HG02610 (cell line): ENCODE measurements at regions not wholly inside any gene's neighbourhood (a gene's known extent, or its start where the extent isn't known, plus 50 kb on each side); places are given as distances from the start of the nearest gene placed in this dataset.
"Not testable (repeated sequence)": the region's sequence is repeated elsewhere in the genome, so short reads cannot be mapped to it uniquely, and the experiment has no call there.

Experiments used
- ATAC-seq: cut with Tn5 transposase; IDR thresholded peaks from one replicate; pipeline ENCODE4 v1.9.1; 2021; ENCODE audit warnings: mild to moderate bottlenecking, moderate library complexity; ENCODE audit not compliant: unreplicated experiment

- ATAC-seq, result no peak
These were observed 828.9 kb upstream of the NXPH2 start for GRCh38 chr2:139609109-139609508.

- ATAC-seq, result no peak
These were observed 825.5 kb upstream of the NXPH2 start for GRCh38 chr2:139605668-139606067.

- no peak for ATAC-seq
These were observed 820.0 kb upstream of the NXPH2 start for GRCh38 chr2:139600166-139600565.

- ATAC-seq, result no peak
These were observed 804.9 kb upstream of the NXPH2 start for GRCh38 chr2:139585101-139585500.

GRCh38 chr2:139574371-139574770 is 794.2 kb upstream of the NXPH2 start:
- no peak for ATAC-seq

GRCh38 chr2:139556789-139557188 is 776.6 kb upstream of the NXPH2 start:
- no peak for ATAC-seq

- ATAC-seq, result no peak
These were observed 770.7 kb upstream of the NXPH2 start for GRCh38 chr2:139550873-139551272.

- ATAC-seq, result no peak
These were observed 770.2 kb upstream of the NXPH2 start for GRCh38 chr2:139550341-139550740.

- no peak for ATAC-seq
These were observed 764.1 kb upstream of the NXPH2 start for GRCh38 chr2:139544186-139544851.

GRCh38 chr2:139538332-139539020 is 758.3 kb upstream of the NXPH2 start:
- ATAC-seq, result not testable (repeated sequence)

- ATAC-seq, result no peak
These were observed 748.9 kb upstream of the NXPH2 start for GRCh38 chr2:139529080-139529479.

- no peak for ATAC-seq
These were observed 746.6 kb upstream of the NXPH2 start for GRCh38 chr2:139526781-139527180.

- ATAC-seq, result no peak
These were observed 738.1 kb upstream of the NXPH2 start for GRCh38 chr2:139518321-139518720.

- no peak for ATAC-seq
These were observed 734.8 kb upstream of the NXPH2 start for GRCh38 chr2:139514951-139515350.

GRCh38 chr2:139495851-139496250 is 715.7 kb upstream of the NXPH2 start:
- ATAC-seq, result no peak

- ATAC-seq, result no peak
These were observed 712.0 kb upstream of the NXPH2 start for GRCh38 chr2:139492131-139492680.

GRCh38 chr2:139480161-139480650 is 700.0 kb upstream of the NXPH2 start:
- ATAC-seq, result no peak

GRCh38 chr2:139478165-139478914 is 698.1 kb upstream of the NXPH2 start:
- ATAC-seq, result no peak

- no peak for ATAC-seq
These were observed 697.4 kb upstream of the NXPH2 start for GRCh38 chr2:139477618-139478017.

- ATAC-seq, result no peak
These were observed 689.8 kb upstream of the NXPH2 start for GRCh38 chr2:139469985-139470384.

GRCh38 chr2:139465789-139466188 is 685.6 kb upstream of the NXPH2 start:
- no peak for ATAC-seq
